GM23338 (cell line): ENCODE measurements at regions not wholly inside any gene's neighbourhood (a gene's known extent, or its start where the extent isn't known, plus 50 kb on each side); places are given as distances from the start of the nearest gene placed in this dataset.

ENCODE experiments used
- ATAC-seq: fragments of 200-7000 bp; cut with Tn5 transposase; 3 replicates; pipeline ENCODE4 v1.9.1; 2020
- DNase-seq: peaks from one replicate; pipeline ENCODE4 v3.0.0-alpha.2; 2015; ENCODE audit warnings: low spot score
- H2AFZ ChIP-seq: fragments of 200-600 bp; sonication (generic); 2 replicates; pipeline ENCODE4 v1.8.0; 2016; ENCODE audit warnings: antibody characterized with exemption, mild to moderate bottlenecking, moderate library complexity
- H3F3A ChIP-seq: fragments of 200-600 bp; sonication (generic); replicated peaks from 2 replicates; pipeline ENCODE4 v1.8.0; 2017; ENCODE audit warnings: antibody characterized with exemption, mixed run types, low read depth
- H3K27ac ChIP-seq: fragments of 200-600 bp; sonication (generic); 2 replicates; pipeline ENCODE4 v1.6.1; 2016; ENCODE audit warnings: low read depth
- H3K27me3 ChIP-seq: fragments of 200-600 bp; sonication (generic); 2 replicates; pipeline ENCODE4 v1.8.0; 2016; ENCODE audit warnings: mild to moderate bottlenecking, mixed run types, moderate library complexity; ENCODE audit not compliant: insufficient read depth
- H3K36me3 ChIP-seq: fragments of 200-600 bp; sonication (generic); 2 replicates; pipeline ENCODE4 v1.8.0; 2016; ENCODE audit warnings: mild to moderate bottlenecking; ENCODE audit not compliant: insufficient read depth
- H3K4me1 ChIP-seq: fragments of 200-600 bp; sonication (generic); 2 replicates; pipeline ENCODE4 v1.8.0; 2016; ENCODE audit warnings: mild to moderate bottlenecking, moderate library complexity; ENCODE audit not compliant: insufficient read depth
- H3K4me2 ChIP-seq: fragments of 200-600 bp; sonication (generic); 2 replicates; pipeline ENCODE4 v1.7.1; 2017; ENCODE audit warnings: mixed run types
- H3K4me3 ChIP-seq: fragments of 200-600 bp; sonication (generic); 2 replicates; pipeline ENCODE4 v1.6.1; 2016; ENCODE audit warnings: mixed run types
- H3K79me2 ChIP-seq: fragments of 200-600 bp; sonication (generic); replicated peaks from 2 replicates; pipeline ENCODE4 v1.8.0; 2017; ENCODE audit warnings: mild to moderate bottlenecking; ENCODE audit not compliant: insufficient read depth
- H3K9me2 ChIP-seq: fragments of 200-600 bp; sonication (generic); 2 replicates; pipeline ENCODE4 v1.8.0; 2017; ENCODE audit not compliant: insufficient read depth
- H4K20me1 ChIP-seq: fragments of 200-600 bp; sonication (generic); replicated peaks from 2 replicates; pipeline ENCODE4 v1.8.0; 2017; ENCODE audit warnings: mild to moderate bottlenecking; ENCODE audit not compliant: insufficient read depth
- H3K27ac Mint-ChIP-seq: 2 replicates; pipeline ENCODE4 v1.8.0; 2020; ENCODE audit warnings: inconsistent platforms, mild to moderate bottlenecking, moderate library complexity, mixed read lengths
- H3K27me3 Mint-ChIP-seq: 3 replicates; pipeline ENCODE4 v1.8.0; 2022; ENCODE audit warnings: low read depth, mild to moderate bottlenecking, moderate library complexity, mixed read lengths, inconsistent platforms; ENCODE audit not compliant: insufficient read depth, poor library complexity
- H3K36me3 Mint-ChIP-seq: 3 replicates; pipeline ENCODE4 v1.8.0; 2021; ENCODE audit warnings: low read depth, mild to moderate bottlenecking, inconsistent platforms, moderate library complexity, mixed read lengths
- H3K4me1 Mint-ChIP-seq: 3 replicates; pipeline ENCODE4 v1.8.0; 2020; ENCODE audit warnings: mild to moderate bottlenecking, inconsistent platforms, mixed read lengths
- H3K4me3 Mint-ChIP-seq: 3 replicates; pipeline ENCODE4 v1.8.0; 2021; ENCODE audit warnings: moderate library complexity, mild to moderate bottlenecking, inconsistent platforms, mixed read lengths
- H3K9me3 Mint-ChIP-seq: 3 replicates; pipeline ENCODE4 v1.8.0; 2020; ENCODE audit warnings: moderate library complexity, mild to moderate bottlenecking, inconsistent platforms, mixed read lengths
- CREB1 ChIP-seq: fragments of 250-450 bp; sonication (Bioruptor Pico); IDR thresholded peaks from 2 replicates; pipeline ENCODE4 v1.5.0; 2020; ENCODE audit warnings: low read depth, mild to moderate bottlenecking, moderate library complexity
- NANOG ChIP-seq: IDR thresholded peaks from 2 replicates; pipeline ENCODE4 v1.6.1; 2016; ENCODE audit warnings: antibody characterized with exemption, borderline replicate concordance
- POLR2AphosphoS5 ChIP-seq: IDR thresholded peaks from 2 replicates; pipeline ENCODE4 v1.6.1; 2016; ENCODE audit warnings: antibody characterized with exemption, low read depth
- ZNF114 ChIP-seq: fragments of 250-450 bp; sonication (Bioruptor Pico); IDR thresholded peaks from 2 replicates; pipeline ENCODE4 v1.5.0; 2020; ENCODE audit warnings: mild to moderate bottlenecking, moderate library complexity
- ZNF331 ChIP-seq: fragments of 250-450 bp; sonication (Bioruptor Pico); IDR thresholded peaks from 2 replicates; pipeline ENCODE4 v1.5.0; 2020; ENCODE audit warnings: low read depth, mild to moderate bottlenecking, moderate library complexity
- TF ChIP-seq, protein P1 (sequence below): IDR thresholded peaks from 2 replicates; pipeline ENCODE4 v1.6.1; 2016; ENCODE audit warnings: antibody characterized with exemption
- TF ChIP-seq, protein P2 (sequence below): IDR thresholded peaks from one replicate; pipeline ENCODE4 v1.6.1; 2018; ENCODE audit warnings: antibody characterized with exemption; ENCODE audit not compliant: unreplicated experiment

DNA sequence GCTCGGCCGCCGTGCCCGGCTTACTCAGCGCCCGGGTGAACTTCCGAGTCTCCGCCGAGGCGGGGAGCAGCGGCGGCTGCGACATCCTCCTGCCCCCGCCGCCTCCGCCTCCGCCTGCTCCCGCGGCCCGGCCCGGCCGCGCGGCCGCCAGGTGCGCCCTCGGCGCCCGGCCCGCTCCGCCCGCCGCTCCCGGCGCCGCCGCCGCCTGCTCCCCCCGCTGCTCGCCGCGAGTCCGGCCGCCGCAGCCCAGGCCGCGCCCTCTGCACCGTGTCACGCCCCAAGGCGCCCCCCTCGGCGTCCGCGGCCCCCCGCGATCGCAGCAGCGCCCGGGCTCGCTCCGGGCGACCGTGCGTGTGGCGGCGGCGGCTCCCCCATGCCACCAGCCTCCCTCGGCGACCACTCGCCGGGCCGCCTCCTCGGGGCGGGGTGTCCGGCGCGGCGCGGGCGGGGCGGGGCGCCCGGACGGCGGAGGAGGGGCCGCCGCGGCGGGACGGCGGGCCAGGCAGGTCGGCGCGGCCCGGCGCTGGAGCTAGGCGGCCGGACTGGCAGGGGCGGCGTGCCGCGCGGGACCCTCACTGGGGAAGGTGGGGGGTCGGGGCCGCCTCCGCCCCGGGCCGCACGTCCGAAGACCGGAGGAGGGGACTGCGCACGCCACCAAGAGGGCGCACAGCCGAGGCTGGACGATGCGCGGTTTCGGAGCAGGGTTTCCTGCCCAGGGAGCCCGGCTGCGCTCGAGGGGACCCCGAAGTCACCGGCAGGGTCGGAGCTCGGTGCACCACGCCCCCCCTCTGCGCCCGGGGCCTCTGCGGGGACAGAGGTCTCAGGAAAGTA is 108.6 kb upstream of the DOCK9 start:
- H3K36me3 Mint-ChIP-seq = no peaks in the 10 kb centered on the region
- DNase-seq (peak; percentile 62), ATAC-seq (peak; percentile 20)
- Histone ChIP-seq H4K20me1 (peaks cover 14% of the 10 kb centered on the region; the same call in 1 of the 2 replicates), H3K36me3 (no peaks in the 10 kb centered on the region), H3F3A (peaks cover 10% of the 10 kb centered on the region; the same call in 1 of the 2 replicates), H3K4me2 (peak overlapping the region; percentile 82), H3K9me2 (no peaks in the 10 kb centered on the region), H3K79me2 (peaks cover 13% of the 10 kb centered on the region), H3K27me3 (peaks cover 37% of the 10 kb centered on the region), H3K4me1 (peaks cover 24% of the 10 kb centered on the region), H3K27ac (no peak overlapping the region), H3K4me3 (peak overlapping the region; percentile 65), H2AFZ (peak overlapping the region; percentile 96)
- no peaks in the 10 kb centered on the region for H3K9me3 Mint-ChIP-seq
- peaks cover 25% of the 10 kb centered on the region for H3K4me1 Mint-ChIP-seq
- peaks cover 24% of the 10 kb centered on the region for H3K27me3 Mint-ChIP-seq
- peak; percentile 59; the same call in 1 of the 2 replicates for TF ChIP-seq POLR2AphosphoS5
- TF ChIP-seq, protein P1, sequence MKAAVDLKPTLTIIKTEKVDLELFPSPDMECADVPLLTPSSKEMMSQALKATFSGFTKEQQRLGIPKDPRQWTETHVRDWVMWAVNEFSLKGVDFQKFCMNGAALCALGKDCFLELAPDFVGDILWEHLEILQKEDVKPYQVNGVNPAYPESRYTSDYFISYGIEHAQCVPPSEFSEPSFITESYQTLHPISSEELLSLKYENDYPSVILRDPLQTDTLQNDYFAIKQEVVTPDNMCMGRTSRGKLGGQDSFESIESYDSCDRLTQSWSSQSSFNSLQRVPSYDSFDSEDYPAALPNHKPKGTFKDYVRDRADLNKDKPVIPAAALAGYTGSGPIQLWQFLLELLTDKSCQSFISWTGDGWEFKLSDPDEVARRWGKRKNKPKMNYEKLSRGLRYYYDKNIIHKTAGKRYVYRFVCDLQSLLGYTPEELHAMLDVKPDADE = no peak
- peak overlapping the region; percentile 92; the same call in 2 of the 3 replicates for H3K4me3 Mint-ChIP-seq
- H3K27ac Mint-ChIP-seq = no peak overlapping the region

DNA sequence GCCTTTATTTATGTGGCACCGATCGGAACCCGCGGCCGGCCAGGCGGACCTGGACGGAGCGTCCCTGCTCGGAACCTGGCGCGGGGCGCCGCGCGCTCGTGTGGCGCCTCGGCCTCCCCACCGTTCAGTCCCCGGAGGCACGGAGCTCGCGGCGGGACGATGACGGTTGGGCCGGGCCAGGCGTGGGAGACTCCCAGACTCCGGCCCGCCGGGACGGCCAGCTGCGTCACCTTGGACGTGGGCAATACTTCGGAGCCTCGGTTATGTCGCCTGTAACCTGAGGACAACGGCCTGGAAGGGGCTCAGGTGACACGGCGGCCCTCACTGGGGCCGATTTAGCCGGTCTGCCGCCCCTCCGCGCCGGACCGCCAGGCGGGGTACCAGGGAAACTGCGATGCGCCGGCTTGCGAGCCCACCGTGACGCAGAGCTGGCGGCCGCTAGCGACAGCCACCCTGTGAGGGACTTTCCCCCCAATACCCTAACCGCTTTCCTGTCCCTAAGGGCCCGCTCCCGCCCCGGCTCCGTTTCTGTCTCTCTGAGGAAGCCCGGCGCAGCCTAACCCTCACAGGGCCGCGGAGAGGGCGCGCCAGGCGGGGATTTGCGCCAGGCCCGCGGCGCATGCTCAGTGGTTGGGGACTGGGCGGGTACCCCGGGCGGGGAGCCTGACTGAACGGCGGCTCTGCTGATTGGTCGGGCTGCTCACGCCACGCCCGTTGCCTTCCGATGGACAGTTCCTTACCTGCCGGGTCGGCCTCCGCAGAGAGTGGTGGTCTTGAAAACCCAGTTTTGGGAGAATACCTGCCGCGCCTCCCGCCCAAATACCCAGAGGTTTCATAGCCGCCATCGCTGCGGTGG is 109.5 kb upstream of the DOCK9 start:
- Histone ChIP-seq H3K4me1 (peaks cover 24% of the 10 kb centered on the region), H3K36me3 (no peaks in the 10 kb centered on the region), H3K27me3 (peaks cover 37% of the 10 kb centered on the region), H3F3A (peaks cover 10% of the 10 kb centered on the region; the same call in 1 of the 2 replicates), H3K9me2 (no peaks in the 10 kb centered on the region), H3K27ac (peak overlapping the region; percentile 75; the same call in 1 of the 2 replicates), H3K4me2 (peak overlapping the region; percentile 82), H3K79me2 (peaks cover 13% of the 10 kb centered on the region), H3K4me3 (peak overlapping the region; percentile 65), H4K20me1 (peaks cover 14% of the 10 kb centered on the region; the same call in 1 of the 2 replicates), H2AFZ (peak overlapping the region; percentile 96)
- DNase-seq (peak; percentile 98), ATAC-seq (peak; percentile 87)
- peak; percentile 89 for TF ChIP-seq POLR2AphosphoS5
- peak; percentile 5; the same call in 1 of the 2 replicates for TF ChIP-seq CREB1 (CRISPR knock-in tag)
- no peak for TF ChIP-seq ZNF114 (CRISPR knock-in tag)
- Mint-ChIP-seq H3K9me3 (no peaks in the 10 kb centered on the region), H3K4me3 (peak overlapping the region; percentile 92), H3K27me3 (peaks cover 24% of the 10 kb centered on the region), H3K27ac (peak overlapping the region; percentile 93), H3K36me3 (no peaks in the 10 kb centered on the region), H3K4me1 (peaks cover 25% of the 10 kb centered on the region)

DNA sequence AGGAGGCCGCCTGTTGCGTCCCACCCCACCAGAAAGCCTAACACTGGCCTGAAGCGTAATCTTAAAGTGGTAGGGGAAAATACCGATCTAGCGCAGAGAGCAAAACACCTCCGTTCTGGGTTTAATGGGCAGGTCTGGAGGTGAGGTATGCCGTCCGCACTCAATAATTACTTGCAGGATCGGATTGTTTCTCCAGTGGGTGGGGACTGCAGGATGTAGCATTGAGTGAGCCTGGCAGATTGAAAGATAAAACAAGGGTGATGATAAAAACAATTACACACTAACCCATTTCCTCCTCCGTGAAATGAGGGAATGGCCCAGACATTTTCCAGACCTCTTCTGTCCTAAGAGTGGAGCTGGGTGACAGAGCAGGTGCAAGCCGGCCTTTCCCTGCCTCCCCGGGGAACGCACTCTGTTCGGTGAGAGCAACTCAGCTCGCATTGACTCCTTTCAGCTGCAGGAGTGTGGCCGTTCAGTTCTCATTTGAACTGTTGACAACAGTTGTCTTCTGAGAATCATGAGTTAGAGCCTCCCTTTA is 110.2 kb upstream of the DOCK9 start:
- peak; percentile 50 for DNase-seq
- no peaks in the 10 kb centered on the region for H3K9me3 Mint-ChIP-seq
- TF ChIP-seq NANOG (no peak), CREB1 (CRISPR knock-in tag) (no peak), ZNF114 (CRISPR knock-in tag) (no peak), POLR2AphosphoS5 (no peak), ZNF331 (CRISPR knock-in tag) (no peak)
- TF ChIP-seq, protein P1 = no peak
- TF ChIP-seq, protein P2, sequence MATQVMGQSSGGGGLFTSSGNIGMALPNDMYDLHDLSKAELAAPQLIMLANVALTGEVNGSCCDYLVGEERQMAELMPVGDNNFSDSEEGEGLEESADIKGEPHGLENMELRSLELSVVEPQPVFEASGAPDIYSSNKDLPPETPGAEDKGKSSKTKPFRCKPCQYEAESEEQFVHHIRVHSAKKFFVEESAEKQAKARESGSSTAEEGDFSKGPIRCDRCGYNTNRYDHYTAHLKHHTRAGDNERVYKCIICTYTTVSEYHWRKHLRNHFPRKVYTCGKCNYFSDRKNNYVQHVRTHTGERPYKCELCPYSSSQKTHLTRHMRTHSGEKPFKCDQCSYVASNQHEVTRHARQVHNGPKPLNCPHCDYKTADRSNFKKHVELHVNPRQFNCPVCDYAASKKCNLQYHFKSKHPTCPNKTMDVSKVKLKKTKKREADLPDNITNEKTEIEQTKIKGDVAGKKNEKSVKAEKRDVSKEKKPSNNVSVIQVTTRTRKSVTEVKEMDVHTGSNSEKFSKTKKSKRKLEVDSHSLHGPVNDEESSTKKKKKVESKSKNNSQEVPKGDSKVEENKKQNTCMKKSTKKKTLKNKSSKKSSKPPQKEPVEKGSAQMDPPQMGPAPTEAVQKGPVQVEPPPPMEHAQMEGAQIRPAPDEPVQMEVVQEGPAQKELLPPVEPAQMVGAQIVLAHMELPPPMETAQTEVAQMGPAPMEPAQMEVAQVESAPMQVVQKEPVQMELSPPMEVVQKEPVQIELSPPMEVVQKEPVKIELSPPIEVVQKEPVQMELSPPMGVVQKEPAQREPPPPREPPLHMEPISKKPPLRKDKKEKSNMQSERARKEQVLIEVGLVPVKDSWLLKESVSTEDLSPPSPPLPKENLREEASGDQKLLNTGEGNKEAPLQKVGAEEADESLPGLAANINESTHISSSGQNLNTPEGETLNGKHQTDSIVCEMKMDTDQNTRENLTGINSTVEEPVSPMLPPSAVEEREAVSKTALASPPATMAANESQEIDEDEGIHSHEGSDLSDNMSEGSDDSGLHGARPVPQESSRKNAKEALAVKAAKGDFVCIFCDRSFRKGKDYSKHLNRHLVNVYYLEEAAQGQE = no peak
- H3K36me3 Mint-ChIP-seq = no peaks in the 10 kb centered on the region
- peak overlapping the region; percentile 92 for H3K4me3 Mint-ChIP-seq
- H3K27ac ChIP-seq = peak overlapping the region; percentile 75; the same call in 1 of the 2 replicates
- peak overlapping the region; percentile 91 for H2AFZ ChIP-seq
- peak; percentile 27 for ATAC-seq
- H3K4me1 ChIP-seq = peaks cover 24% of the 10 kb centered on the region
- H4K20me1 ChIP-seq = peaks cover 13% of the 10 kb centered on the region; the same call in 1 of the 2 replicates
- H3K4me1 Mint-ChIP-seq = peaks cover 25% of the 10 kb centered on the region
- H3K36me3 ChIP-seq = no peaks in the 10 kb centered on the region
- peaks cover 37% of the 10 kb centered on the region for H3K27me3 ChIP-seq
- H3K4me2 ChIP-seq = peak overlapping the region; percentile 82
- H3K79me2 ChIP-seq = peaks cover 9% of the 10 kb centered on the region
- peaks cover 25% of the 10 kb centered on the region for H3K27me3 Mint-ChIP-seq
- peak overlapping the region; percentile 93 for H3K27ac Mint-ChIP-seq
- peak overlapping the region; percentile 65 for H3K4me3 ChIP-seq
- no peaks in the 10 kb centered on the region for H3K9me2 ChIP-seq
- H3F3A ChIP-seq = peaks cover 10% of the 10 kb centered on the region; the same call in 1 of the 2 replicates
